HEK293T (cell line): ENCODE measurements at regions not wholly inside any gene's neighbourhood (a gene's known extent, or its start where the extent isn't known, plus 50 kb on each side); places are given as distances from the start of the nearest gene placed in this dataset.

Source experiments
- BHLHE40 ChIP-seq: fragments of 450-650 bp; IDR thresholded peaks from 2 replicates; pipeline ENCODE4 v1.6.1; 2016; ENCODE audit warnings: mild to moderate bottlenecking, moderate library complexity, borderline replicate concordance
- ELF4 ChIP-seq: fragments of 450-650 bp; IDR thresholded peaks from 2 replicates; pipeline ENCODE4 v1.6.1; 2017; ENCODE audit warnings: antibody characterized with exemption
- FOXA1 ChIP-seq: fragments of 450-650 bp; IDR thresholded peaks from 2 replicates; pipeline ENCODE4 v1.6.1; 2016; ENCODE audit warnings: mild to moderate bottlenecking
- FOXM1 ChIP-seq: fragments of 450-650 bp; IDR thresholded peaks from 2 replicates; pipeline ENCODE4 v1.6.1; 2017; ENCODE audit warnings: mild to moderate bottlenecking, borderline replicate concordance
- SP1 ChIP-seq: fragments of 450-650 bp; IDR thresholded peaks from 2 replicates; pipeline ENCODE4 v1.6.1; 2017
- SUZ12 ChIP-seq: fragments of 450-650 bp; IDR thresholded peaks from 2 replicates; pipeline ENCODE4 v1.6.1; 2016; ENCODE audit warnings: mild to moderate bottlenecking
- TARDBP ChIP-seq: fragments of 450-650 bp; IDR thresholded peaks from 2 replicates; pipeline ENCODE4 v1.6.1; 2016

DNA sequence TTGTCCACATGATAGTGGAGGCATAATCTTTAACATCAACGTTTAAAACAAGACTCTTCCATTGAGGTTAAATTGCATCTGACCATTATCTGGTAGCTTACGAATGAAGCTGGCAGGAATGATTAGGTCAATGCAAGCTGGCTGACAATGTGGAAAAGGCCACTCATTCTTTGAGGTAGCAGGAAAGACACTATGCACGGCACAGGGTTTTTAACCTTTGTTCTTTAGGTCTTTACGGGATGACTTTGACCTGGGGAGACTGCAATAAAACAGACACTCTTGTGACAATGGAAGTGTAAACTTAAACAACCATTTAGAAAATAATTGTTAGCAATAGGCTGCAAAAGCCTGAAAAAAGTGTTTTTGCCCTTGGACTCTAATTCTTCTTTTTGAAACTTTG, 193.8 kb upstream of the FOXD3 start:
- TF ChIP-seq ELF4, result no peak
- TF ChIP-seq FOXA1, result no peak
- no peak for TF ChIP-seq SP1
- no peak for TF ChIP-seq SUZ12
- no peak for TF ChIP-seq BHLHE40
- no peak for TF ChIP-seq FOXM1
- TF ChIP-seq TARDBP, result no peak
